Activated T-helper 17 cell treated with anti-CD3 and anti-CD28 coated beads, Interleukin-2, amount 50 U/mL, for 72 hours (primary cell): ENCODE measurements at regions not wholly inside any gene's neighbourhood (a gene's known extent, or its start where the extent isn't known, plus 50 kb on each side); places are given as distances from the start of the nearest gene placed in this dataset.
"Not testable (repeated sequence)": the region's sequence is repeated elsewhere in the genome, so short reads cannot be mapped to it uniquely, and the experiment has no call there.

ENCODE experiments used
- ATAC-seq: fragments of 150-1000 bp; cut with Tn5 transposase; replicated peaks from 2 replicates; pipeline ENCODE4 v1.10.0; 2021; ENCODE audit warnings: mild to moderate bottlenecking, moderate library complexity
- H3K27ac Mint-ChIP-seq: one replicate; pipeline ENCODE4 v1.8.0; 2022; ENCODE audit warnings: mixed read lengths
- H3K27me3 Mint-ChIP-seq: one replicate; pipeline ENCODE4 v1.8.0; 2022; ENCODE audit warnings: mixed read lengths
- H3K36me3 Mint-ChIP-seq: one replicate; pipeline ENCODE4 v1.8.0; 2022; ENCODE audit warnings: low read depth, mild to moderate bottlenecking, mixed read lengths
- H3K4me1 Mint-ChIP-seq: one replicate; pipeline ENCODE4 v1.8.0; 2022; ENCODE audit warnings: mixed read lengths
- H3K4me3 Mint-ChIP-seq: one replicate; pipeline ENCODE4 v1.8.0; 2022; ENCODE audit warnings: mild to moderate bottlenecking, mixed read lengths
- H3K9me3 Mint-ChIP-seq: one replicate; pipeline ENCODE4 v1.8.0; 2022; ENCODE audit warnings: mixed read lengths

DNA sequence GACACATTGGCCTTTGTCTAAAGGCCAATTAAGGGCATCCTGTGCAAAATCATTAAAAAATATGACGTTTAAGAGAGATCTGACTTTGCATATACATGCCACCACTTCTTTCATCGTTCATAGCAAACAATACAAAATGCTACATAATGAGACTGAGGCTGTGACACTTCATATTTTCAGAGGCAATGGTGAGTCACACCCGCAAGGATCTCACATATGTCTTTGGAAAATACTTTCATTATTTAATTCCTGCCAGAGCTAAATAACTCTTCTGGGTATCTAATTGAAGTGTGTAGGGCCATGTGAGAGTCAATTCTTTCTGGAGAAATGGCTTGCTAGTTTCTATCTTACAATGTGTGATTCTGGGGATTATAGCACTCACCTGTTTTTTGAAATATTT lies 222.8 kb upstream of the NLGN4Y start:
- H3K36me3 Mint-ChIP-seq, result no peaks in the 10 kb centered on the region
- H3K27me3 Mint-ChIP-seq, result no peaks in the 10 kb centered on the region
- H3K4me1 Mint-ChIP-seq, result peaks cover 7% of the 10 kb centered on the region
- H3K27ac Mint-ChIP-seq, result peak overlapping the region; percentile 87
- H3K9me3 Mint-ChIP-seq, result no peaks in the 10 kb centered on the region
- ATAC-seq, result peak; percentile 84
- H3K4me3 Mint-ChIP-seq, result peak overlapping the region; percentile 46

DNA sequence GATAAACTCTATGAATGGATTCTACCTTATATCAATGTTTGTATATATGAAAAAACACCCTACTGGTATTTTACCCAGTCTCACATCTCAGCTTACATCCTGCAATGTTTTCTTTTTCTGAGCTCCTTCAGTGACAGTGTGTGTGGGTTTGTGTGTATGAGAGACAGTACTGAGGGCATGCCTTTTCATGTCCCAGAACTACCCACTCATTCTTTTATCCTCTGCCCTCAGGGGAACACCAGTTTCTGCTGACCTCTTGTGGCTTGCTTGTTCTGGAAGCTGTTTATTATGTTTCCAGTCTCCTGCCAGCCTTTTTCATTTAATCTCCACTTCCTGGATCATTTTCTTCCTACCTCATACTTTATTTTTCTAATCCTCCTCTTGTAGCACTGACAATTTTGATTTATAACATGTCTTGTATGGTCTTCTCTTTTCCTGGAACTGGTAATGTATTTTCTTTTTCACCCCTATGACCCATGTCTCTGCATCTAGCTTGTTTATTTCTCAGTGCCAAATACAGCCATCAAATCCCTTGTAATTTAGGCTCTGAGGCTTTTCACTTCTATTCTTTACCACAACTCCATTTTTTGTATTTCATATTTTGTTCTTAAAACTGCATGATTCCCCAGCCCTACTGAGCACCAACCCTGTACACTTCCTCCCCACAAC lies 195.5 kb upstream of the NLGN4Y start:
- Mint-ChIP-seq H3K36me3 (no peaks in the 10 kb centered on the region), H3K9me3 (no peaks in the 10 kb centered on the region), H3K4me3 (peak overlapping the region; percentile 35), H3K4me1 (peaks cover 9% of the 10 kb centered on the region), H3K27me3 (no peaks in the 10 kb centered on the region), H3K27ac (peak overlapping the region; percentile 73)
- ATAC-seq, result peak; percentile 91

DNA sequence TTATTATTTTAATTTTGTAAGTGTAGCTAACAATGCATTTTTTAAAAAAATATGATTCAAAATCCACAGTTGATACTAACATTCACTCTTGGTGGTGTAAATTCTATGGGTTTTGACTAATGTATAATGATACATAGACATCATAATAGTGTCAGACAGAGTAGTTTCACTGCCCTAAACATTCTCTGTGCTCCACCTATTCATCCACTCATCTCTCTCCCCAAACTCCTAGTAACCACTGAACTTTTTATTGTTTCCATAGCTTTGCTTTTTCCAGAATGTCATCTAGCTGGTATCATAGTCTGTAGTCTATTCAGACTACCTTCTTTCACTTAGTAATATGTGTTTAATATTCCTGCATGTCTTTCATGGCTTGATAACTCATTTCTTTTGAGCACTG lies 194.0 kb upstream of the NLGN4Y start:
- no peaks in the 10 kb centered on the region for H3K27me3 Mint-ChIP-seq
- no peaks in the 10 kb centered on the region for H3K36me3 Mint-ChIP-seq
- H3K4me1 Mint-ChIP-seq, result peaks cover 9% of the 10 kb centered on the region
- no peak overlapping the region for H3K4me3 Mint-ChIP-seq
- H3K27ac Mint-ChIP-seq, result no peak overlapping the region
- H3K9me3 Mint-ChIP-seq, result no peaks in the 10 kb centered on the region
- peak; percentile 53 for ATAC-seq

DNA sequence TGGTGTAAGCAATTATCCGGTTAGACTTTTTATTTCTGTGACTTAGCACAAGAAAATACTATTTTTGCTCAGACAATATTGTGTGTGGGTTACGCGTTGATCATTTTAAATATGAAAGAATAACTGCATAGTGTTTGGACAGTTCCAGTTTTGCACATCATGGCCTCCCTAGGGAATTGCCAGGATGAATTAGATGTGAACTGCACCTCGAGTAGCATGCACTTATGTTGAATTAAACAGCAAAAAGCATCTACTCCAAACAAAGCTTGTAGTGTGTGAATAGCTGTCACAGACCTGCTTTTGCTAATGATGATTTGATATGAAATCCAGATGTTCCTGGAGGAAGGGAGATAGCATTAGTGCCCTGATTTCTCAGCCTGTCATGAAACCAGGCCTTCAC lies 184.8 kb upstream of the NLGN4Y start:
- H3K4me1 Mint-ChIP-seq, result peaks cover 22% of the 10 kb centered on the region
- H3K27ac Mint-ChIP-seq, result no peak overlapping the region
- peak overlapping the region; percentile 78 for H3K4me3 Mint-ChIP-seq
- H3K36me3 Mint-ChIP-seq, result no peaks in the 10 kb centered on the region
- ATAC-seq, result no peak
- H3K9me3 Mint-ChIP-seq, result no peaks in the 10 kb centered on the region
- no peaks in the 10 kb centered on the region for H3K27me3 Mint-ChIP-seq

DNA sequence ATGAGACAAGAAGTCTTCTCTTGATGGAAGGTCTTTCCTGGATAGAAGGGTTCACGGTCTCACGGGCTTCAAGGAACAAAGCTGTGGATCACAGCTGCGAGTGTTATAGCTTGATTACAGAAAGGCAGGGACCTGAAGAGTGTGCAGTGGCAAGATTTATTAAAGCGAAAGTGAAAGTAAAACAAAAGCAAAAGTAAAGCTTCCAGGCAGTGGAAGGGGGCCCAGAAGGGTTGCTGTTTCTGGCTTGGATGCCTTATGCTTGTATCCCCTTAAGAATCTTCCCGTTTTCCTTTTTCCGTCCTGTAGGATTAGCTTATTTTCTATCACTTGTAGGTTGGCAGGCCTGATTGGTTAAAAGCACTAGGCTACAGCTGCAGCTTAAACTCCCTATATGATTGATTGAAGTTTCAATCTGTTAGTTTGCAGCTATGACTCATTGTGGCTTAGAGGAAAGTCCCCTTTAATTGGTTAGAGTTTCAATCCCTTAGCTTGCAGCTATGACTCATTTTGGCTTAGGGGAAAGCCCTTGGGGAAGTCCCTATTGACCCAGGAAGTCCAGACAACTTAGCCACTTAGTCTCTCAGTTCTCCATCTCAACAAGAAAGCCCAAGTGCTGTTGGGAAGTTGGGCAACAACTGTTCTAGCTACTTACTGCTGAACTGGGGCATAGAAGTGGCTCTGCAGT lies 183.7 kb upstream of the NLGN4Y start:
- peaks cover 27% of the 10 kb centered on the region for H3K4me1 Mint-ChIP-seq
- H3K4me3 Mint-ChIP-seq, result peak overlapping the region; percentile 78
- peak; percentile 64 for ATAC-seq
- H3K27me3 Mint-ChIP-seq, result no peaks in the 10 kb centered on the region
- peak overlapping the region; percentile 92 for H3K27ac Mint-ChIP-seq
- no peaks in the 10 kb centered on the region for H3K9me3 Mint-ChIP-seq
- no peaks in the 10 kb centered on the region for H3K36me3 Mint-ChIP-seq

DNA sequence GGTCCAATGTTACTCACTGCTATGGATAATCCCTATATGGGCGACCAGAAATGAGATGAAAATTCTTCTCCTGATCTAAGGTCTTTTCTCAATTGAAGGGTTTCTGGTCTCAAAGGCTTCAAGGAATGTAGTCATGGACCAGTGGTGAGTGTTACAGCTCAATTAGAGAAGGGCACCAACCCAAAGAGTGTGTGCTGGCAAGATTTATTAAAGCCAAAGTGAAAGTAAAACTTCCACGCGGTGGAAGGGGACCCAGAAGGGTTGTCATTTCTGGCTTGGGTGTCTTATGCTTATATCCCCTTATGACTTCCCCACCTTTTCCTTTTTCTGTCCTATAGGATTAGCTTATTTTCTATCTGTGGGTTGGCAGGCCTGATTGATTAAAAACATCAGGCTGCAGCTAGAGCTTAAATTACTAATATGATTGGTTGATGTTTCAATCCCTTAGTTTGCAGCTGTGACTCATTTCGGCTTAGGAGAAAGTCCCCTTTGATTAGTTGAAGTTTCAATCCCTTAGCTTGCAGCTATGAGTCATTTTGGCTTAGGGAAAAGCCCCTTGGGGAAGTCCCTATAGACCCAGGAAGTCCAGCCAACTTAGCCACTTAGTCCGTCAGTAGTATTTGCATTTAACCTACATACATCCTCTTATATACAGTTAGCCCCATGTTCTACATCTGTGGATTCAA lies 179.5 kb upstream of the NLGN4Y start:
- Mint-ChIP-seq H3K36me3 (no peaks in the 10 kb centered on the region), H3K9me3 (no peaks in the 10 kb centered on the region), H3K4me1 (peaks cover 21% of the 10 kb centered on the region), H3K27me3 (no peaks in the 10 kb centered on the region), H3K4me3 (peak overlapping the region; percentile 62), H3K27ac (peak overlapping the region; percentile 81)
- peak; percentile 71 for ATAC-seq

DNA sequence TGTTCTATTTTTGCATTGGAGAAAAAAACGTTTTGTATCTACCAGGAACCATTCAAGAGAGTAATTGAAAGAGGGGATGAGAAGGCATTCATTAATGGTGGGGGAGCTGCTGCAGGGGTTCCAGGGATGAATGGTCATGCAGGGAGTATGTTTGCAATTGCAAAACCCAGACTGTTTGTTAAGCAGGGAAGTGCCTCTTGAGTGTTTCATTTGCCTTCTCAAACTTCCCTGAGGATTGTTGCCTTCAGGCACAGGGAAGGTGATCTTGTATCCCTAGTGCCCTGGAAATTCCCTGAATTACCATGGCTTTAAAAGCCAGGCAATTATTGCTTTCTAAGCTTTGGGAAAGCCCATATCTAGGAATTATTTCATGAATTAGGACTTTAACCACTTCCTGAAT lies 172.7 kb upstream of the NLGN4Y start:
- no peak for ATAC-seq
- Mint-ChIP-seq H3K4me1 (no peaks in the 10 kb centered on the region), H3K27me3 (no peaks in the 10 kb centered on the region), H3K4me3 (no peak overlapping the region), H3K9me3 (peaks cover 3% of the 10 kb centered on the region), H3K27ac (no peak overlapping the region), H3K36me3 (no peaks in the 10 kb centered on the region)

DNA sequence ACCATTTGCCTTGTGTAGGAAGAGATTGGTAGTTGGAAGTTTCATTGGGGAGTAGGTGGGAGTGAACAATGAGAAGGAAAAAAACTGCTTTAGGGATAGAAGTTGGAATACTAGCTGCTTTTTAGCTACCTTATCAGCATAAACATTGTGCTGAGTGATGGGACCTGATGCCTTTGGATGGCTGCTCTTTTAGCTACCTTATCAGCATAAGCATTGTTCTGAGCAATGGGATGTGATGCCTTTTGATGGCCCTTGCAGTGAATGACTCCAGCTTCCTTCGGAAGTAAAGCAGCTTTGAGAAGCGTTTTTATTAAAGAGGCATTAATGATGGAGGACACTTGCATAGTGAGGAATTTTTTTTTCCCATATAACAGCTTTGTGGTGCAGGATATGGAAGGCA lies 168.2 kb upstream of the NLGN4Y start:
- H3K27ac Mint-ChIP-seq, result no peak overlapping the region
- H3K4me3 Mint-ChIP-seq, result no peak overlapping the region
- ATAC-seq, result no peak
- H3K4me1 Mint-ChIP-seq, result no peaks in the 10 kb centered on the region
- no peaks in the 10 kb centered on the region for H3K27me3 Mint-ChIP-seq
- no peaks in the 10 kb centered on the region for H3K36me3 Mint-ChIP-seq
- H3K9me3 Mint-ChIP-seq, result peaks cover 13% of the 10 kb centered on the region

DNA sequence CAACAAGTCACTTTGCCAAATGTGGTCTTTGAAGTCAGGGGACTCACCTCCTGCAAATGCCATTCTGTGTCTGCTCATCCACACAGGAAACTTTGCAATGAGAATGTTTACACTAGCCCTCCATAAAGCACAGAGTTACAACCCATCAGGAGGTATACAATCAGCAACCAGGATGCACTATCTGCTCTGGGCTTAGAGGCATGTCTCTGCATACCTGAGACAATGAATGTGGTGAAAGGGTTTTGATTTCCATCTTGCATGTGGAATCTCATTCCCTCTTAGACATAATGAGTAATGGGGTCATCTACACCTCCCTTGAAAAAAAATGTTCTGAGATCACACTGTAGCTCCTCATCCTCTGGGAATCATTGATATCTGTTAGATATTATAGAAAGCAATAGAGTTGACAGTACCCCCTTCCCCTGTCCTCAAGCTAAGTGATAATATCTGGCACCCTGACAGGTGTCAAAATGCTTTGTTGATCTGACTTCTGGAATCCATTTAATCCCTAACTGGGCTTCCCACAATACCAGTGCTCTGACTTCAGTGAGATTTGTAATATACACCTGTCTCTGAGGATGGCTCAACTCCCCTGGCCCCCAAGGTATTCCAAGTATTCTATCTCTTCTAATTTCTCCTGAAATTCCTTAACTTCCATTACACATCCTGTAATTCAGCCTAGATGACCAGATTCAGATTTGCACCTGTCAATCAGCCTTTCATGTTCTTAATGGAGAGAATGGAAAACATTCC lies 163.4 kb upstream of the NLGN4Y start:
- peaks cover 13% of the 10 kb centered on the region for H3K9me3 Mint-ChIP-seq
- no peaks in the 10 kb centered on the region for H3K27me3 Mint-ChIP-seq
- no peak overlapping the region for H3K4me3 Mint-ChIP-seq
- no peaks in the 10 kb centered on the region for H3K36me3 Mint-ChIP-seq
- H3K27ac Mint-ChIP-seq, result no peak overlapping the region
- H3K4me1 Mint-ChIP-seq, result no peaks in the 10 kb centered on the region
- ATAC-seq, result no peak

DNA sequence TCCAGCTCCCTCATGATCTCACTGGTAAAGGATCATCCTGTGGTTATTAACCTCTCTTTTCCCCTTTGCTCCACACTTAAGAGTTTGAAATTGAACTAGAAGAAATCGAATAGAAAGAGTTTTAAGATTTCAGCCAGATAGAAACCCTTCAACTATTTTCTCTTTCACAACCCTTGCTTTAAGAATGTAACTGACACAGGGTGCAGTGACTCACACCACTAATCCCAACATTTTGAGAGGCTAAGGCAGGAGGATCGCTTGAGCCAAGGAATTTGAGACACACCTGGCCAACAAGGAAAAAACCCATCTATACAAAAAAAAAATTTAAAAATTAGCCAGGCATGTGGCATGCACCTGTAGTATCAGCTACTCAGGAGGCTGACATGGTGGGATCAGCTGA lies 150.7 kb upstream of the NLGN4Y start:
- H3K27me3 Mint-ChIP-seq, result no peaks in the 10 kb centered on the region
- H3K4me3 Mint-ChIP-seq, result no peak overlapping the region
- H3K4me1 Mint-ChIP-seq, result no peaks in the 10 kb centered on the region
- no peak for ATAC-seq
- no peak overlapping the region for H3K27ac Mint-ChIP-seq
- H3K36me3 Mint-ChIP-seq, result no peaks in the 10 kb centered on the region
- no peaks in the 10 kb centered on the region for H3K9me3 Mint-ChIP-seq

DNA sequence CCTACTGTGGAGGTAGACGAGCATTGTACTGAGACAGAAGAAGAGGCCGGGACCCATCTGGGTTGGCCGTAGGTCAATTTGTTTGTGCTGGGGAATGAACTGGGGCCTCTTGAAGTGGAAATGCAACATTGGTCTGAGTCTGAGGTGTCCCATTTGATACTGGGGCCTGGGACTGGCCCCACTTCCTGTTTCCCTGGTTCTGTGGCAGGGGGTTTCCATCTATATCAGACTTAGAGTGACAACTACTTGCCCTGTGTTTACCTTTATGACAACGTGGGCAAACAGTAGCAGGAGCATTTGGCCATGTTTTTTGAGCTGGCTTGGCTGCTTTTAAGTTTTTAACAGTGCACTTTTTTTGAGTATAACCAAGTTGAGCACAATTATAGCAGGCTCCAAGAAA lies 146.1 kb upstream of the NLGN4Y start:
- Mint-ChIP-seq H3K36me3 (no peaks in the 10 kb centered on the region), H3K27me3 (no peaks in the 10 kb centered on the region), H3K9me3 (peaks cover 5% of the 10 kb centered on the region), H3K4me1 (peaks cover 3% of the 10 kb centered on the region), H3K27ac (no peak overlapping the region), H3K4me3 (no peak overlapping the region)
- no peak for ATAC-seq

DNA sequence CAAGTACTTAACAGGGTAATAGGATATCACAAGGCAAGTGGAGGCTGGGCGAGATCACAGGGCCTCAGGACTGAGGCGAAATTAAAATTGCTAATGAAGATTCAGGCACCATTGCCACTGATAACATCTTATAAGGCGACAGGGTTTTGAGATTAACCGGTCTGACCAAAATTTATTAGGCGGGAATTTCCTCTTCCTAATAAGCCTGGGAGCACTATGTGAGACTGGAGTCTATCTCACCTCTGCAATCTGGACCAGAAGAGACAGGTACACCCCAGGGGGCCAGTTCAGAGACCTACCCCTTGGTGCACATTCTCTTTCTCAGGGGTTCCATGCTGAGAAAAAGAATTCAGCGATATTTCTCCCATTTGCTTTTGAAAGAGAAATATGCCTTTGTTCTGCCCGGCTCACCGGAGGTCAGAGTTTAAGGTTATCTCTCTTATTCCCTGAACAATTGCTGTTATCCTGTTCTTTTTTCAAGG lies 113.7 kb upstream of the NLGN4Y start:
- H3K27me3 Mint-ChIP-seq, H3K4me3 Mint-ChIP-seq, H3K27ac Mint-ChIP-seq, H3K4me1 Mint-ChIP-seq, H3K9me3 Mint-ChIP-seq, H3K36me3 Mint-ChIP-seq, ATAC-seq: not testable (repeated sequence)

DNA sequence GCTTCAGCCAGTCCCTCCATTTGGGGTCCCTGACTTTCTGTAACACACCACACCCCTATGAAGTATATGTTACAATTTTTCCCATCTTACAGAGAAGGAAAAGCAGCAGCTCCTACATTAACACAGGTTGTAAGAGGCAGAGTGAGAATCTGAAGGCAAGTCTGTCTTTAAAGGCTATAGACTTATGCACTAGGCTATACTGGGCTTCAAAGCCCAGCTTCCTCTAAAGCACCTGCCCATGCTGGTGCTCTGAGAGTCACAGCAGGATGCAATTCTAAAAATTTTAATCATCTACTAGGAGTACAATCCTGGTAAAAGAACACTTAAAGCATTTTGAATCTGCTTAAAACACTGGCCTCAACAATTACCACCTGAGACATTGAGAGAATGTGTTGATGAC lies 113.0 kb upstream of the NLGN4Y start:
- no peak overlapping the region for H3K27ac Mint-ChIP-seq
- ATAC-seq, result no peak
- no peak overlapping the region for H3K4me3 Mint-ChIP-seq
- H3K36me3 Mint-ChIP-seq, result no peaks in the 10 kb centered on the region
- H3K4me1 Mint-ChIP-seq, result no peaks in the 10 kb centered on the region
- H3K27me3 Mint-ChIP-seq, result no peaks in the 10 kb centered on the region
- no peaks in the 10 kb centered on the region for H3K9me3 Mint-ChIP-seq

DNA sequence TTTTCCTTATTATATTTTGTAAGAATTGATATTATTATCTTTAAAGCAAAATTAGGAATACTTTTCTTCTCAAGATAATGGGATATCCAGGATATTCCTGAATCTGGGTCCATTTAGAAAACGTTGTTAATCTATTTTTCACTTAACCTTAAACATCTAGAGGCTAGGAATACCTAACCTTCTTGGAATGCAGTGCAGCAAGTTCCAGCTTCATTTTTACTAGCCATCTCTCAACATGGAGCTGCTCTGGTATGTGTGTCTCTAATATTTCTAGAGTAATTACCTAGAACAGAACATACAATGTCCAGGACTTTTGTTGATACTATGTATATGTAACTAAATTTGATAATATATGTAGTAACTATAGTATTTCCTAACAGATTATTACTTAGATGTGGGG lies 87.8 kb upstream of the NLGN4Y start:
- Mint-ChIP-seq H3K4me3 (no peak overlapping the region), H3K9me3 (no peaks in the 10 kb centered on the region), H3K4me1 (no peaks in the 10 kb centered on the region), H3K36me3 (no peaks in the 10 kb centered on the region), H3K27ac (no peak overlapping the region), H3K27me3 (no peaks in the 10 kb centered on the region)
- ATAC-seq, result no peak
